Tibial nerve (tissue), 4 donors: ENCODE measurements at regions not wholly inside any gene's neighbourhood (a gene's known extent, or its start where the extent isn't known, plus 50 kb on each side); places are given as distances from the start of the nearest gene placed in this dataset.

Experiments
- DNase-seq, 2 donors: peaks; one replicate each; pipeline ENCODE4 v3.0.0-alpha.2; 2019; ENCODE audit warnings: low spot score in 2 of 2
- H3K27ac ChIP-seq, 4 donors: fragments of 200-600 bp; sonication (generic) in 3 of 4; one replicate each; pipeline ENCODE4 v1.5.1; 2017 to 2019; ENCODE audit warnings: mild to moderate bottlenecking in 1 of 4
- H3K27me3 ChIP-seq, 2 donors: fragments of 200-600 bp; sonication (generic) in 1 of 2; one replicate each; pipeline versions ENCODE4 v1.5.1 to v1.6.0; 2017 to 2019
- H3K36me3 ChIP-seq, 3 donors: fragments of 200-600 bp; sonication (generic); one replicate each; pipeline ENCODE4 v1.5.1; 2018 to 2019
- H3K4me1 ChIP-seq, 4 donors: fragments of 200-600 bp; sonication (generic) in 3 of 4; one replicate each; pipeline ENCODE4 v1.5.1; 2017 to 2019
- H3K4me3 ChIP-seq, 4 donors: fragments of 200-600 bp; sonication (generic) in 3 of 4; one replicate each; pipeline ENCODE4 v1.5.1; 2017 to 2019; ENCODE audit warnings: mild to moderate bottlenecking in 1 of 4, moderate library complexity in 1 of 4
- H3K9me3 ChIP-seq, 4 donors: fragments of 200-600 bp; sonication (generic) in 3 of 4; one replicate each; pipeline ENCODE4 v1.5.1; 2017 to 2019
- CTCF ChIP-seq, 5 experiments: fragments of 200-600 bp in 3 of 5; fragments of 450-650 bp in 2 of 5; sonication (generic) in 3 of 5; IDR thresholded peaks; one replicate each; pipeline ENCODE4 v1.5.1; 2016 to 2019; ENCODE audit warnings: antibody characterized with exemption in 5 of 5, mild to moderate bottlenecking in 3 of 5, moderate library complexity in 2 of 5
- EP300 ChIP-seq, 2 donors: sonication (generic); formaldehyde crosslinking; IDR thresholded peaks; one replicate each; pipeline ENCODE4 v1.6.1; 2017; ENCODE audit warnings: antibody characterized with exemption in 2 of 2, mild to moderate bottlenecking in 1 of 2
- POLR2A ChIP-seq, 2 donors: fragments of 450-650 bp; IDR thresholded peaks; one replicate each; pipeline ENCODE4 v1.6.1; 2017; ENCODE audit warnings: antibody characterized with exemption in 2 of 2, mild to moderate bottlenecking in 2 of 2, moderate library complexity in 2 of 2
- WGBS, 2 donors: methylation state at CpG; one replicate each; pipeline ENCODE4 v1.1.5; 2018; 5-methylcytosine and 5-hydroxymethylcytosine counted together

- no peak for DNase-seq
- Histone ChIP-seq H3K36me3 (no peaks in the 10 kb centered on the region), H3K27ac (no peak overlapping the region), H3K4me3 (no peak overlapping the region), H3K9me3 (no peaks in the 10 kb centered on the region), H3K4me1 (no peaks in the 10 kb centered on the region), H3K27me3 (no peaks in the 10 kb centered on the region)
- TF ChIP-seq POLR2A (IDR thresholded peaks at IDR 0.05) (no peak), CTCF (IDR thresholded peaks at IDR 0.05) (no peak), EP300 (IDR thresholded peaks at IDR 0.05) (no peak)
- WGBS, 2 donors: 83 to 85% methylated on average over 2 of the region's 2 CpGs
Observed at GRCh38 chr2:83003555-83003954, 1455.5 kb downstream of the SUCLG1 start.

- Histone ChIP-seq H3K4me1 (no peaks in the 10 kb centered on the region), H3K4me3 (no peak overlapping the region), H3K27me3 (no peaks in the 10 kb centered on the region), H3K36me3 (no peaks in the 10 kb centered on the region), H3K27ac (no peak overlapping the region), H3K9me3 (no peaks in the 10 kb centered on the region)
- 85 to 88% methylated on average over 2 of the region's 2 CpGs for WGBS, 2 donors
- TF ChIP-seq POLR2A (IDR thresholded peaks at IDR 0.05) (no peak), CTCF (IDR thresholded peaks at IDR 0.05) (no peak), EP300 (IDR thresholded peaks at IDR 0.05) (no peak)
- DNase-seq: no peak
Observed at GRCh38 chr2:83002706-83003105, 1456.4 kb downstream of the SUCLG1 start.

GRCh38 chr2:82998781-82999180 lies 1460.3 kb downstream of the SUCLG1 start:
- Histone ChIP-seq H3K4me1 (no peaks in the 10 kb centered on the region), H3K4me3 (no peak overlapping the region), H3K9me3 (no peaks in the 10 kb centered on the region), H3K27me3 (no peaks in the 10 kb centered on the region), H3K27ac (no peak overlapping the region), H3K36me3 (no peaks in the 10 kb centered on the region)
- WGBS, 2 donors: 61 to 81% methylated on average over 2 of the region's 2 CpGs
- no peak for TF ChIP-seq POLR2A (IDR thresholded peaks at IDR 0.05)
- no peak for TF ChIP-seq EP300 (IDR thresholded peaks at IDR 0.05)
- TF ChIP-seq CTCF (IDR thresholded peaks at IDR 0.05): no peak
- no peak for DNase-seq

GRCh38 chr2:82996217-82996616 lies 1462.9 kb downstream of the SUCLG1 start:
- Histone ChIP-seq H3K4me3 (no peak overlapping the region), H3K36me3 (no peaks in the 10 kb centered on the region), H3K27me3 (no peaks in the 10 kb centered on the region), H3K27ac (no peak overlapping the region), H3K4me1 (no peaks in the 10 kb centered on the region), H3K9me3 (no peaks in the 10 kb centered on the region)
- TF ChIP-seq POLR2A (IDR thresholded peaks at IDR 0.05) (no peak), EP300 (IDR thresholded peaks at IDR 0.05) (no peak), CTCF (IDR thresholded peaks at IDR 0.05) (no peak)
- DNase-seq: no peak
- 66 to 75% methylated on average over 3 of the region's 3 CpGs for WGBS, 2 donors

- DNase-seq: no peak
- TF ChIP-seq POLR2A (IDR thresholded peaks at IDR 0.05) (no peak), EP300 (IDR thresholded peaks at IDR 0.05) (no peak), CTCF (IDR thresholded peaks at IDR 0.05) (no peak)
- 69 to 87% methylated on average over 2 of the region's 2 CpGs for WGBS, 2 donors
- Histone ChIP-seq H3K4me3 (no peak overlapping the region), H3K4me1 (no peaks in the 10 kb centered on the region), H3K9me3 (no peaks in the 10 kb centered on the region), H3K27ac (no peak overlapping the region), H3K36me3 (no peaks in the 10 kb centered on the region), H3K27me3 (no peaks in the 10 kb centered on the region)
Observed at GRCh38 chr2:82994151-82994550, 1464.9 kb downstream of the SUCLG1 start.
